Breast epithelium (tissue), 4 donors: ENCODE measurements at regions not wholly inside any gene's neighbourhood (a gene's known extent, or its start where the extent isn't known, plus 50 kb on each side); places are given as distances from the start of the nearest gene placed in this dataset.

Source experiments
- DNase-seq, 2 donors: peaks; one replicate each; pipeline ENCODE4 v3.0.0-alpha.2; 2019; ENCODE audit warnings: low spot score in 2 of 2
- H3K27ac ChIP-seq, 2 donors: fragments of 200-600 bp; sonication (generic) in 1 of 2; one replicate each; pipeline ENCODE4 v1.5.1; 2016 to 2019; ENCODE audit warnings: mild to moderate bottlenecking in 1 of 2
- H3K27me3 ChIP-seq, 2 donors: fragments of 200-600 bp; sonication (generic) in 1 of 2; one replicate each; pipeline versions ENCODE4 v1.5.1 to v1.6.0; 2017 to 2019; ENCODE audit warnings: control low read depth in 1 of 2, mild to moderate bottlenecking in 1 of 2
- H3K36me3 ChIP-seq: fragments of 200-600 bp; one replicate; pipeline ENCODE4 v1.5.1; 2019
- H3K4me1 ChIP-seq, 2 donors: fragments of 200-600 bp; sonication (generic); one replicate each; pipeline ENCODE4 v1.5.1; 2016 to 2019; ENCODE audit warnings: control low read depth in 1 of 2
- H3K4me3 ChIP-seq, 3 donors: fragments of 200-600 bp; sonication (generic); 1 replicate in 2 of 3; 2 replicates in 1 of 3; pipeline ENCODE4 v1.5.1; 2016 to 2019; ENCODE audit warnings: mild to moderate bottlenecking in 3 of 3, moderate library complexity in 2 of 3
- H3K9me3 ChIP-seq, 2 donors: fragments of 200-600 bp; sonication (generic) in 1 of 2; one replicate each; pipeline ENCODE4 v1.5.1; 2016 to 2019; ENCODE audit warnings: control low read depth in 1 of 2
- CTCF ChIP-seq, 3 donors: fragments of 450-650 bp; IDR thresholded peaks; one replicate each; pipeline ENCODE4 v1.5.1; 2016 to 2017; ENCODE audit warnings: antibody characterized with exemption in 3 of 3, mild to moderate bottlenecking in 3 of 3, moderate library complexity in 3 of 3
- POLR2A ChIP-seq: fragments of 450-650 bp; IDR thresholded peaks from one replicate; pipeline ENCODE4 v1.6.1; 2016; ENCODE audit warnings: antibody characterized with exemption, mild to moderate bottlenecking, moderate library complexity
- POLR2AphosphoS5 ChIP-seq, 3 donors: sonication (generic); formaldehyde crosslinking; IDR thresholded peaks; one replicate each; pipeline ENCODE4 v1.6.1; 2017; ENCODE audit warnings: antibody characterized with exemption in 3 of 3
- intact Hi-C: fragments of 100-400 bp; cut with DNase I; formaldehyde crosslinking; loops from one replicate; pipeline ENCODE4 v1.15.1; 2023; ENCODE audit warnings: low total_unique reads

GRCh38 chr20:48358176-48359054, 469.4 kb downstream of the PREX1 start:
- TF ChIP-seq CTCF (IDR thresholded peaks at IDR 0.05) = no peak
- TF ChIP-seq POLR2A = no peak
- TF ChIP-seq POLR2AphosphoS5 (IDR thresholded peaks at IDR 0.05) = no peak
- no peaks in the 10 kb centered on the region for H3K27me3 ChIP-seq
- no peaks in the 10 kb centered on the region for H3K36me3 ChIP-seq
- intact Hi-C loops = no loop called here
- DNase-seq = no peak
- H3K4me3 ChIP-seq = no peak overlapping the region
- no peaks in the 10 kb centered on the region for H3K4me1 ChIP-seq
- H3K9me3 ChIP-seq = no peaks in the 10 kb centered on the region
- H3K27ac ChIP-seq = no peak overlapping the region

GRCh38 chr20:48357714-48358113, 470.1 kb downstream of the PREX1 start:
- H3K9me3 ChIP-seq = no peaks in the 10 kb centered on the region
- no peaks in the 10 kb centered on the region for H3K27me3 ChIP-seq
- H3K27ac ChIP-seq = no peak overlapping the region
- H3K36me3 ChIP-seq = no peaks in the 10 kb centered on the region
- no peaks in the 10 kb centered on the region for H3K4me1 ChIP-seq
- no peak overlapping the region for H3K4me3 ChIP-seq
- TF ChIP-seq POLR2AphosphoS5 (IDR thresholded peaks at IDR 0.05) (no peak), CTCF (IDR thresholded peaks at IDR 0.05) (no peak), POLR2A (no peak)
- intact Hi-C loops = no loop called here
- DNase-seq = no peak

- intact Hi-C loops = no loop called here
- H3K27ac ChIP-seq = no peak overlapping the region
These were observed 472.9 kb downstream of the PREX1 start for GRCh38 chr20:48354903-48355302.

GRCh38 chr20:48354320-48354876, 473.4 kb downstream of the PREX1 start:
- intact Hi-C loops = no loop called here
- TF ChIP-seq CTCF (IDR thresholded peaks at IDR 0.05) = no peak
- no peak for TF ChIP-seq POLR2A
- no peak for TF ChIP-seq POLR2AphosphoS5 (IDR thresholded peaks at IDR 0.05)
- Histone ChIP-seq H3K27me3 (no peaks in the 10 kb centered on the region), H3K4me1 (no peaks in the 10 kb centered on the region), H3K27ac (no peak overlapping the region), H3K9me3 (no peaks in the 10 kb centered on the region), H3K4me3 (no peak overlapping the region), H3K36me3 (no peaks in the 10 kb centered on the region)
- no peak for DNase-seq

More at GRCh38 chr20:48354903-48355302, 472.9 kb downstream of the PREX1 start:
- Histone ChIP-seq H3K4me3 (no peak overlapping the region), H3K4me1 (no peaks in the 10 kb centered on the region), H3K36me3 (no peaks in the 10 kb centered on the region), H3K9me3 (no peaks in the 10 kb centered on the region), H3K27me3 (no peaks in the 10 kb centered on the region)
- TF ChIP-seq POLR2AphosphoS5 (IDR thresholded peaks at IDR 0.05) = no peak
- TF ChIP-seq CTCF (IDR thresholded peaks at IDR 0.05) = no peak
- TF ChIP-seq POLR2A = no peak
- DNase-seq = no peak

GRCh38 chr20:48352628-48353027, 475.2 kb downstream of the PREX1 start:
- intact Hi-C loops = no loop called here

More at GRCh38 chr20:48352628-48353027, 475.2 kb downstream of the PREX1 start:
- Histone ChIP-seq H3K27ac (no peak overlapping the region), H3K4me3 (no peak overlapping the region), H3K4me1 (no peaks in the 10 kb centered on the region), H3K27me3 (no peaks in the 10 kb centered on the region), H3K9me3 (no peaks in the 10 kb centered on the region), H3K36me3 (no peaks in the 10 kb centered on the region)
- TF ChIP-seq CTCF (IDR thresholded peaks at IDR 0.05) (no peak), POLR2AphosphoS5 (IDR thresholded peaks at IDR 0.05) (no peak), POLR2A (no peak)
- DNase-seq = no peak
